CD4-positive, alpha-beta T cell treated with Interferon alpha-2 for 1 hour (primary cell): ENCODE measurements at regions not wholly inside any gene's neighbourhood (a gene's known extent, or its start where the extent isn't known, plus 50 kb on each side); places are given as distances from the start of the nearest gene placed in this dataset.

Source experiments
- DNase-seq, 2 donors: peaks; one replicate each; pipeline ENCODE4 v3.0.0-alpha.2; 2020 to 2022

DNA sequence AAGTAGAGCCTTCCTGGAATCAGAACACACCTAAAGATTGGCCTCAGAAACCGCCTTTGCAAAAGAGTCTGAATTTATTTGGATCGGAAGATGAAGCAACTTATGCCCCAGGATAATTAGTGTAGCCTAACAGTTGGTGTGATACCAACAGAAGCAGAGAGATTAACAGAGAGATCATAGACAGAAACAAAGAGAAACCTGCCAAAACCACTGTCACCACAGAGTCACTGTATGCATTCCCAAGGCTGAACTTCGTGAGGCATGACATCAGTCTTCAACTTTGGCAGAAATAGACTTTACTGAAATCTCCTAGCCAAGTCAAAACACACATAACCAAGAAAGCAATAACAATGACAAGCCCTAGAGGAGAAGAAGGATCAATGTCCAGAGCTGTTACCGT lies 361.8 kb downstream of the ELAVL2 start:
- no peak for DNase-seq

DNA sequence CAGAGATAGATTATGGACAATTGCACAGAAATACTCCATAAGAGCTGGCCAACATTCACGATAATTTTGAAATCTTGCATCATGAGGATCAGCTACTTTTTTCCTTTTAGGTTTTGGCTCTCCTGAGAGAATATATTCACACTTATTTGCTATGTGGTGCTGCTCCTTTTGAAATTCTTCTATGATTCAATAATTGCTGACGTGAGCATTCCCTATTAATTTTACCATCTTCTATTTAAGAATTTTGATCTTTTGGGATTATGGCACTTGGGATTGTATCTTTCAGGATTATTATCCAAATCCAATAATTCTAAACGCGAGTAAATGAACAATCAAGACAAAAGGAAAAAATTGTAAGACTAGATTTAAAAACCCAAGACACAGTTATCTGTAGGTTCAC lies 358.8 kb downstream of the ELAVL2 start:
- no peak for DNase-seq

DNA sequence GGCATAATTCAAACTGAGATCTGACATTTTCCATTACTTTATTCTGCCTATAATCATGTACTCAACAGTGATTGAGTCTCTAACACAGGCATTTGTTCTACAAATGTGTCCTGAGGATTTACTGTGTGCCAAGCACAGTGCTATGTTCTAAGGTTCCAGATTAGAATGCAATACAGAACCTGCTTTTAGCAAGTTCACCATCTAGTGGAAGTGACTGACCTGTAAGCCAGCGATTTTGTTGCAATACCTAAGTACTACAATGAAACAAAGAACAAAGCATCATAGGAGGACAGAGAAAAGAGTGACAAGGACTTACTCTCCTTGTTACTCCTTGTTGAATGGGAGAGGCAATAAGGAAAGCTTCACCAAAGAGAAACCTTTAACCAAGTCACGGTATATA lies 348.1 kb downstream of the ELAVL2 start:
- no peak for DNase-seq

DNA sequence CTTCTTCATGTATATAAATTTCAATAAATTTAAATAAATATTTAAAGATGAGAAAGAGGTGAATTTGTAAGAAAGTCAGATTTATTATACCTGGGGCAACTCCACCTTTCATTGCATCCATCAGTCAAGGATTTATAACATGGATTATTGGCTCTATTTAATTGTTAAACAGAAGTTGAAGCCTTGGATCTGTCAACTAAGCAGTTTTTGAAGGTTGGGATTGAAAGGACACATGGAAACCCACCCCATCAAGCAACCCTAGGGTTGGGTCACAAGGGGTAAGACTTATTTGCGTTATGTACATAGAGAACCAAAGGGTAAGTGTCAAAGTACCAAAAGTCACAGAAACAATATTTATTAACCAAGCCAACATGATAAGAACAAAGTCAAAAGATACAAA lies 342.5 kb downstream of the ELAVL2 start:
- no peak for DNase-seq

DNA sequence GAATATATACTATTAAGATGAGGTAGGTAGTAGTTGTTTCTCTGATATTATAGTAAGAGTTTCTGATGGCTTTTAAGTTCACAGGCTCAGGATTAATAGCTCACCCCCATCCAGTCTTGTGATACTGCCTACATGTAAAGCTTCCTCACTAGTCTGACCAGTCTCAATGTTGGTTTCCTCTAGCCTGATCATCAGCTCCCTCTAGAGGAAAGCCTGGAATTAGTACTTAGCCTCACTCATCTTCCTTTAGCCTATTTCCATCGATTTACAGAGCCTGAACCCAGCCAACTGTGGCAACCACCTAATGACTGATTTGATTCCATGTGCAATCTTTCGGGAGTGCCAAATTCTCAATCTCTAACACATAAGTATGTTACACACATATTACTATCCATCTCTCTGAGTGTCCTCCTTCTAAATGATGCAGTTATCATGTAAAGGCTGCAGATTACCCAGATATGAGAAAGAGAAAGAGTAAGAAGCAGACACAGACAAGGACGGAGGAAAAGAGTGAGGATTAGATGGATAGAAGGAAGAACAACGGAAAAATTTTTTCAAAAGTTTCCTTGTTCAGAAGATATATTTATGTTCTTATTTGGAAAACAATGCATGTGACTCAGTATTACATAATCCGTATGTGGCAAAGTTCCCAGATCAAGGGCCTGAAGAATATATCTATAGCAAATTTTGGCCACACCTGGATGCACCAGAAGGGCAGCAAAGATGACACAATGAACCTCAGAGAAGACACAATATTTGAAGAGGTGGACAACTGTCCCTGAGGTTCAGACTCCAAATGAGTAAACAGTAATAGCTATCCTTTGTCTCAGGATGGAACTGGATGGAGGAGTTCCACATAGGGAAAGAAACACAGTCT lies 333.7 kb downstream of the ELAVL2 start:
- DNase-seq = no peak

DNA sequence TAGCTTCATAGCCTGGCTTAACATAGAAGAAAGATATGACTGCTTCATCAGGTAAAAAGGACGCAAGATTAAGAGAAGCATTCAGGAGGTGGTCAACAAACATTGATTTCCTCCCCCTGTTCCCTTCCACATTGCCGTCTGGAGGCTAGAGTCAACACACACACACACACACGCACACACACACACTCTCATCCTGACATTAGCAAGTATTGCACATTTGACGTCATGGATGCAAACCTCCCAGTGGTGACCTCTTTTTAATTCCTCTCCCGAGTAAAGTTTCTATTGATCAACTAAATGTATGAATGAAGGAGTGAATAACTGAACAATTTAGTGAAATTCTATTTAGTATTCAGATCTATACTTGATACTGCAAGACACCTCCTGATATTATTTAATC lies 332.8 kb downstream of the ELAVL2 start:
- DNase-seq = no peak

DNA sequence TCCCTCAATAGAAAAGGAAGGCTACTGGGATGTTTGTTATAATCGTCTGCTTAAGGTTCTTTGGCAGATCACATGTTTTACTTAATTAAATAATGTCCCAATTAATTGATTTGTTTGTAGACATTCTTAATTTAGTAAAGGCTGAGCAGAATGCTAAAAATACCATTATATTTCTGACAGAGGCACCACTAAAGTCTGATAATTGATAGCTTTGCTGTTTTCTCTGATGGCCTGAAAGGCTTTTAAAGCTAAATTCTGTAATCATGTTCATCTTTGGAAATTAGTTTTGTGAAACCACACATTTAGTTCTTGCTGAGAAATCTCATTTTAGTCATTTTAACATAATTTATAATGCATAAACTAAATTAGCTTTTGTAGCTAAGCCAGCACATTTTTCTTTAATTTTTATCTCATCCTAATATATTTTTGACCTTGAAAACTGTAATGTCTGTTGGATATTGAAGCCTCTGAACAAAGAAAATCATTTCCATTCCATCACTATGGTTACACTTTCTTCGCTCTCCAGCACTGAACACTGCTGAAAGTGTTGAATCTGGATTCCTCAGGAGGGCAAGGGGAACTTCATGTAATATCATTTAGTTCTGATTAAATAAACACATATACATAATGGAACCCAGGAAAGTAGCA lies 329.4 kb downstream of the ELAVL2 start:
- DNase-seq = no peak

DNA sequence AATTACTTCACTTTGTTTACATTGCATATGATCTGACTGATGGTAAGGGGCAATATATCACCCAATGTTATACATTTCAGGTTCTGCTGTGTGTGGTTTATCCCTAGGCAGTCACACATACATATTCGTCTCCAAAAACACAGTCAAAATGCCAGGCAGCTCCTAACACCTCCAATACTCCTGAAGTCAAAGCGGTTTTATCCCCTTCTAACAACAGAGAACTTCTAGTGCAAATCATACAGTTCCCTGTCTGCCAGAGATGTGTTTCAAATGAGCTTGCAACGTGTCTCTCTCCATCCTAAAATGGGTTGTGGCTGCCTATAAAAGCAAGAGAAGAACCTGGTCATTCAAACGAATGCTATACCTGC lies 328.9 kb downstream of the ELAVL2 start:
- no peak for DNase-seq

DNA sequence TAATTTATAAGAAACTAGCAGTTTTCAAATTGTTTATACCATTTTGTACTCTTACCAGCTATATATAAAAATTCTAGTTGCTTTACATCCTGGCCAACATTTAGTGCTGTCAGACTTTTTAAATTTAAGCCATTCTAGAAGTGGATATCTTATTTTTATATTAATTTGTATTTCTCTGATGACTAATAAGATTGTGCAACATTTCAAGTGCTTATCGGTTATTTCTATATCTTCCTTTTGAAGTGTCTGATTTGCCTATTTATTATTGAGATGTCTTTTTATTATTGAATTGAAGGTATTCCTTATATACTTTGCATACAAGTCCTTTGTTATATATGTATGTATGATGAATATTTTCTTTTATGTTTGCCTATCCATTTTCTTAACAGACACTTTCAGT lies 324.0 kb downstream of the ELAVL2 start:
- DNase-seq = no peak

DNA sequence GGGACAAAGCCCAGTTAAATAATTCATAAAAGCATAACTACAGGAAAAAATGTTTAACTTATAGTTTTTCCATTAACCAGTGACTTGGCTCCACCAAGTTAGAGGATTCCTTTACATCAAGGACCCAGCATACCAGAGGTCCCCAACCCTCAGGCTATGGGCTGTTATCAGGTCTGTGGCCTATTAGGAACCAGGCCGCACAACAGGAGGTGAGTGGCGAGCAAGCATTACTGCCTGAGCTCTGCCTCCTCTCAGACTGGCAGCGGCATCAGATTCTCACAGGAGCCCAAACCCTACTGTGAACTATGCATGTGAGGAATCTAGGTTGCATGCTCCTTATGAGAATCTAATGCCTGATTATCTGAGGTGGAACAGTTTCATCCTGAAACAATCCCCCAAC lies 303.1 kb downstream of the ELAVL2 start:
- DNase-seq = no peak

DNA sequence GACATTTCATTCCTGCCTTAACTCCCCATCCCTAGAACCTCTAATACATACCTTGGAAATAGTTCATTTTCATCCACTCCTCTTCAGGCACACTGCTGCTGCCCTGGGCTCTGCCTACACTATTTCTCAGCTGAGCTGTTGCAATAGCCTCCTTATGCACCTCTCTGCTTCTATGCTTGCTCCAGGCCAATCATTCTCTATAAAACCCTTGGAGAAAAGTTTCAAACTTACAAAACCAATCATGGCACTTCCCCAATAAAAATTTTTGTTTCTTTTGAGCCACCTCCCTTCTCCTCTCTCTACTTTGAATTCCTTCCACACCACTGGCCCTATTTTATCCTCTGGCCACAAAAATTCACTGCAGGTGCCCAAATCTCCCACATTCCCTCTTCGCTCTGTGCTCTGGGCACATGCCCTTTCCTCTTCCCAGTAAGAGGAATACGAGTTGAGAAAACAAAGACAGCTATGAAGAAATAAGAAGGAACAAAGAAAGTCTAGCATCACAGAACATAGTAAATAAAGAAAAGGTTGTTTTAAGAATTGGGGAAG lies 301.4 kb downstream of the ELAVL2 start:
- DNase-seq = no peak

DNA sequence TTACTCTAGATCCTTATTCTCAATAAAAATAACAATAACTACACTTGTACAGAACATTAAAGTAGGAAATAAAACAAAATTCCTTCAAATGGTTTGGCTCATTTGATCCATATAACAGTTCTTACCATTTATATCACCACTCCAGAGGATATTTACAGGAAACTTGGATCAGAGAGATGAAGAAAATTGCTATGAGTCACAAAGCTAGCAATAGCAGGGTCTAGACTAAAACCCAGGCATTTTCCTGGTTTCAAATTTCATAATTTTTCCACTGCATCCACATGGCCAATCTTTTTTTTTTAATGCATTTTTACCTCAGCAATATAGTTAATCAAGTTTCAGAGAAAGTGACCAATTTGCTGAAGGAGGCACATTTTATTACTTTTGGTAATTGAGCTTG lies 299.2 kb downstream of the ELAVL2 start:
- no peak for DNase-seq

DNA sequence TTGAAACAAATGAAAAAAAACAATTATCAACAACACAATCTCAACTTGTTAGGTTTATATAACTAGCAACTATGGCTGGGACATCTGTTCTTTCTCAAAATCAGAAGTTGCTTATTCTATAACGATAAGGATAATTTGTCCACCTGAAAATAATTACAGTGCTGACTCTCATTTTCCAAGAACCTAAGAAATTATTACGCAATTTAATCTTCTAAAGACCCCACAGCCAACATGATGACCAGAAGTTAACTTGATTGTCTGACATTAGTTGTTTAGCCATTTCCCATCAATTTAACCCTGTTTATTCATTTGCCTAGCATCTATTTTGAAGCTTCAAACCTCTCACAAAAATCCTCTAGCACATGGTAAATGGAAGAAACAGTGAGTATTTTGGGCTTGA lies 293.8 kb downstream of the ELAVL2 start:
- DNase-seq = no peak

DNA sequence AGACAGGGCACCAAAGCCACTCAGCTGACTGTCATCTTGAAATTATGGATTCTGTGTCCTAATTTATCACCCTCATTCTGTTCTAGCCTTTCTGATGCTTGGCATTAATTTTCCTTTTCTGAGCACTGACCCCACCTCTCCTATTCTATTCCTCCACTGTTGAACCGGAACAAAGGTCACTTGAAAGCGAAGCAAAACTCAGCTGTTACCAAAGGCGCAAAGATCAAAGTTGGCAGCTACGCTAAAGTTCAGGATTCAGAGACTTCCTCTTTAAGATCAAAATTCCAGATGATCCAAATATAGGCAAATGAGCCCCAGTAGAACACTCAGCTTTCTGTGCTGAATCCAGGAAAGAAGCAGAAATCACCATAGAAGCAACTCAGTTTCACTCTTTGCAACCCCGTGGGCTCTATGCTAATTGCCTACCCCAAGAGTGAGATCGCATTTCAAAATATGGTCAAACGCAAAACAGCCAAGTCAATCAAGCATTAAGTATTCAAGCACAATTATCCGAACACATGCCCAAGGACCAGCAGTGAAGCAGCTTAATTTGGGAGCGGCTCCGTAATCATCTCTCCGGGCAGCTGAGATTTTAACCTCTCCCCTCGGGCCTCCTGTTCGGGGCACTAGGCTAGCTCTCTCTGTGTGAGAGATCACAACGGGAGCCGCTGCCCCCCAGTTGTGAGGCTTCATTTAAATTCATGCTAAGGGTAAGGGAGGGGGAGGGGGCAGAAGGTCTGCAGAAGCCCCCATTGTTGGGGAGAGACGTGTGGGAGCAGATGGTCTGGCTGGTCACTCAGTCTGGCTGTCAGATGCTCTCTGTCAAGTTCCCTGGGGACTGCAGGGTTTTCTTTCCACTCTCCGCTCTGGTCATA lies 288.6 kb downstream of the ELAVL2 start:
- no peak for DNase-seq

DNA sequence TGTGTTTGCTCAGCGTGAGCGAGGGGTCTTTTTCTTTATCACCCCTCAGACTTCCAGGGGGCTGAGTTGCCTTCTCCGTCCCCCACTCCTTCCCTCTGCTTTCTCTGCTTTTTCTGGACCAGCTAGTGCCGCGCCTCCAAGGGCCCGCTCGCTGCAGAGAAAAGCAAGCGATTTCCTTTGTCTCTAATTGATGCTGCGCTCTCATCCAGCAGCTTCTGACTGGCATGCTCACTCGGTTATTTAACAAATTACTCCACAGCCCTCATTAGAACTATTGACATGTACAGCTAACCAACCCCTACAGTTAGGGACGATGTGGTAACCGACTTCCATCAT lies 288.0 kb downstream of the ELAVL2 start:
- DNase-seq = no peak

DNA sequence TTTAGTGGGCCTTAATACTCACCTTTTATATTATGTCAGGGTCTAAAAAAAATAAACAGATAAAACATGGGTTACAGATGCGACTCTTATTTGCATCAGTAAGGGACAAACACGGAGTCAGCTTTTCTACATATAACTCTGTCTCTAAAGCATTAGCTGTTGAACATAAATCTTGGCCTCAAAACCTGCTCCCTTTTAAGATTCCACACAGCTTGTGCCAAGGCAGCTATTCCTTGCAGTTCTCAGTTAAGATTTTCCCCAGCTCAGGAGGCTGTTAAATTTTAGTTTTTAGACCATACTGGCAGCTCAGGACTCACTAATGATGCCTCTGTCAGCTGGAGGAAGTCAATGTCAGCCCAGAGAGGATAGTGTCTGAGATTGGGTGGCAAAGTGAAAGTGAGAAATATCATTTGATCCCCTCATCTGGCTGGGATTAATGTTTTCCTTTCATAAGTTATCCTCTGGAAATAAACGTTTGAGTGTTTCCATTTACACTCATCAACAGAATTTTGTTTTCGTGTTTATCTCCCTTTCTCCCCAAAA lies 287.5 kb downstream of the ELAVL2 start:
- DNase-seq = no peak

DNA sequence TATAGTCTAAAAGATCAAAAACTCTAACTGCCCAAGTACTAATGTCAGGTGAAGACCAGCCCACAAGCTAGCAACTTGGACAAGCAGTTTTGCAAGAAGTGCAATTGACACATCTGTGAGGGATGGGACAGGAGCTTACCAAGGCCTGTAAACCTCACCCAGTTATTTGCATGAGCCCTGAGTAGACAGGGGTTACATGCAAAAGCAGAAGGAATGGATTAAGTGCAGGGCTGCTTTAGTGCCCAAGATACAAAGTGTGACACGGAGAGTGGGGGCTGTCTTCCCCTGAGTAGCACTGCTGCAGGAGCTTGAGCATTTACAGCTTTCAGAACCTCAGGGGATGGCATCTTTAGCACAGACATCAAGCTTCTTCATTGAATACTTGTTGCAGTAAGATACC lies 286.7 kb downstream of the ELAVL2 start:
- DNase-seq = no peak

DNA sequence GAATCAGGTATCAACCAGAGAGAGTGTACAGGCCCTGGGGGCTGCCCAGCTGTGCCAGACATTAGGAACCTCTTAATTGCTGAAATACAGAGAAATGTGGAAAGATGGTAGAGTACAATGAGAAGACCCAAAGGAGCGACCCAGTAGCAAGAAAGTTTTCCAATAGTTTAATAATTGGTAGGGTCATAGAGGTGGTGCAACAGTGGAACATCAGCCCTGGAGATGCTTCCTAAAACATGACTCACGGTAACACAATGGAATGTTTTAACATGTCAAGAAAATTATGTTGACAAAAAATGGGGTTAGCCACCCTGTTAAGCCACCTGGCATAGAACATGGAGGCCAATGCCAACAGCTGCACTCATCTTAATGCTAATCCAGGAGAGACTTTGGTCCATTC lies 284.1 kb downstream of the ELAVL2 start:
- no peak for DNase-seq

DNA sequence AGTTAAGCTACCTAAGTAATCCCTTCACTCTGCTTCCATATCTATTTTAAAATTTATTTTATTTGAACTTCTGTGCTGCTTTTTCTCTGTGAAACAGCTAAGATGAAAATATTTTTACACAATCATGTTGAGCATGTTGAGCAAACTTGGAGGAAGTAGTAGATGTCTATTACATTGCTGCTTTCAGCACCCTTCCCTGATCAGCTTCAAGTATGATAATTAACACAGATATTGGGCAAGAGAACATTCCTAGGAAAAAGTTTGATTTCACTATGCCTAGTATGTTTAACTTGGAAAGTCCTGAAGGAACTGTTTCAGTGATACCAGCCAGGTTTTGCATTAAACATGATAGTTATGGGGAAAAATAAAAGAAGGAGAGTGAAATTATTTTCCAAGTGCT lies 283.6 kb downstream of the ELAVL2 start:
- no peak for DNase-seq

DNA sequence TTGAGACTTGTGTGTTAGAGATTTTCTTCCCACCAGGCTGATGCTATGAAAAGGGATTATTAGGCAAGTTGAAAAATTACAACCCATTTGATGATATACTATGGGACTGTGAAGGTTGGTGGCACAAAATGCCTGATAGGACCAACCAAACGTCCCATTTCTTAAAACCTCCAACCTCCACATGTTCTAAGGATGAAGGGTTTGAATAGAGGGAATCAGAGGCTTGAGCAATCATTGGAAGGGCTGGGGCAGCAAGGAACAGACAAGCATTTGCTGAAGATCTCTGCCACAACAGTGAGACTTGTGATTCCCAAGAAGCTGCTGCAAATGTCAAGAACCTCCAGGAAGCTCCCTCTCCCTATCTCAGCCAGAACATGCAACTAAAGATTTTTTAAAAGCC lies 283.1 kb downstream of the ELAVL2 start:
- DNase-seq = no peak

DNA sequence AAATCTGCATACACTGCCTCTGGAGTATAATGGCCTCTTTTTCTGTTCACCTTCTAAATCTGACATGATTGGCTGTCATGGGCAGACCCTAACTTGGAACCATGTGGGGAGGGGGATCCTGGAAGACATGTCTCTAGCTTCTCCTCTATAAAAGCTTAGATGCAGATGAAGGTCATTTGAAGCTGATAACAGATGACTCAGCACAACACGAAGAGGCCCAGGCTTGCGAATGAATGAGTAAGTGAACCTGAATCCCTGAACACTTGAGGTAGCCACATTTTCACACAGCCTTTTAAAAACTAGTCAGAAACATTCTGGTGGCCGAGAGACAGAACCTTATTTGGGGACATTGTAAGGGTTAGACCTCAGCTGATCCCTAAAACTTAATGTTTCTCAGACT lies 282.6 kb downstream of the ELAVL2 start:
- no peak for DNase-seq

DNA sequence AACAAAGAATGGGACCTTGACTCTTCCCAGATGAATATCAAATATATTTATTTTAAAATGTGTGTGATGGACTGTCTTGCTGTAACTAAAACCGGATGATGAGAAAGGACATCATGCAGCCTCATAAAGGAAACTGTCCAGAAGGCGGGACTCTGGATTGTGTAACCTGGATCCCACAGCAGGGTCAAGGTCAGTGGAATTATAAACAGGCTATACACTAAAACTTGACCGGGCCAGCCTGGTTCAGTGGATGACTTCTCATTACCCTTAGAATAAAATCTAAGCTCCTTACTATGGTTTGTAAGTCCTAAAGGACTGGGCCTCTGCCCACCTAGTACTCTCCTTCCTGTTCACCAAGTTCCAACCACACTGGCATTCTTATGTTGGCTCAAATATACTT lies 280.3 kb downstream of the ELAVL2 start:
- no peak for DNase-seq

DNA sequence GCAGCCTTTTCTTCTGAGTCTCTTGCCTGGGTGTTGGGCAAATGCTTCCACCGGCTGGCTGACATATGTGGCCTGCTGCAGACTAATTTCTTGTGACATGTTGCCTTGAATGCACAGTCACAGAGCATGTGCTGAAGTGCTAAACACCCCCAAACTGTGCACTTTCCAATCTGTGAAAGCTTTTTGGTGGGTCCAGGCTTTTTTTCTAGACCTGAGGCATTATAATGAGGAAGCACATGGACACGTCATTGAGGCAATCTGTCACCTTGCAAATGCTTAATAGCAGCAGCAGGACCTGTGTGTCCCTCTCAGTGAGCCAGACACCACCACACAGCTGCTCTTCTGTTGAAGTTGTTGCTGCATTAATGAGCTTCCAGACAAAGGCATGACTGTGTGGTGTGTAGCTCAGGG lies 274.7 kb downstream of the ELAVL2 start:
- DNase-seq = no peak
